ENCODE measurements at regions not wholly inside any gene's neighbourhood (a gene's known extent, or its start where the extent isn't known, plus 50 kb on each side); places are given as distances from the start of the nearest gene placed in this dataset.

- H3K9ac ChIP-seq (ENCODE audit: low read length in 3 of 3) = no peak overlapping the region
- H3K27ac ChIP-seq (ENCODE audit: low read depth in 2 of 2, low read length in 2 of 2) = no peak overlapping the region
- no peaks in the 10 kb centered on the region for H3K36me3 ChIP-seq (ENCODE audit: control insufficient read depth in 2 of 3, insufficient read depth in 3 of 3, low read length in 3 of 3)
- H3K9me3 ChIP-seq (ENCODE audit: control insufficient read depth in 2 of 3, insufficient read depth in 1 of 3, low read length in 3 of 3) = no peaks in the 10 kb centered on the region
- H3K4me1 ChIP-seq (ENCODE audit: control insufficient read depth in 2 of 3, insufficient read depth in 2 of 3, low read depth in 1 of 3, low read length in 3 of 3) = no peaks in the 10 kb centered on the region
- no peaks in the 10 kb centered on the region for H3K27me3 ChIP-seq (ENCODE audit: control insufficient read depth, insufficient read depth, low read length)
- TF ChIP-seq, protein P1, sequence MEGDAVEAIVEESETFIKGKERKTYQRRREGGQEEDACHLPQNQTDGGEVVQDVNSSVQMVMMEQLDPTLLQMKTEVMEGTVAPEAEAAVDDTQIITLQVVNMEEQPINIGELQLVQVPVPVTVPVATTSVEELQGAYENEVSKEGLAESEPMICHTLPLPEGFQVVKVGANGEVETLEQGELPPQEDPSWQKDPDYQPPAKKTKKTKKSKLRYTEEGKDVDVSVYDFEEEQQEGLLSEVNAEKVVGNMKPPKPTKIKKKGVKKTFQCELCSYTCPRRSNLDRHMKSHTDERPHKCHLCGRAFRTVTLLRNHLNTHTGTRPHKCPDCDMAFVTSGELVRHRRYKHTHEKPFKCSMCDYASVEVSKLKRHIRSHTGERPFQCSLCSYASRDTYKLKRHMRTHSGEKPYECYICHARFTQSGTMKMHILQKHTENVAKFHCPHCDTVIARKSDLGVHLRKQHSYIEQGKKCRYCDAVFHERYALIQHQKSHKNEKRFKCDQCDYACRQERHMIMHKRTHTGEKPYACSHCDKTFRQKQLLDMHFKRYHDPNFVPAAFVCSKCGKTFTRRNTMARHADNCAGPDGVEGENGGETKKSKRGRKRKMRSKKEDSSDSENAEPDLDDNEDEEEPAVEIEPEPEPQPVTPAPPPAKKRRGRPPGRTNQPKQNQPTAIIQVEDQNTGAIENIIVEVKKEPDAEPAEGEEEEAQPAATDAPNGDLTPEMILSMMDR (IDR thresholded peaks at IDR 0.05; ENCODE audit: borderline replicate concordance, extremely low read depth, insufficient read depth) = no peak
- H3K4me3 ChIP-seq (ENCODE audit: low read length in 3 of 3) = no peak overlapping the region
- intact Hi-C loops (cut with DNase I) = no loop called here
- DNase-seq = no peak
- no peak for FAIRE-seq
Measured at GRCh38 chr14:51333299-51333698, 93.3 kb downstream of the TMX1 start.

- Histone ChIP-seq H3K4me1 (ENCODE audit: control insufficient read depth in 2 of 3, insufficient read depth in 2 of 3, low read depth in 1 of 3, low read length in 3 of 3) (no peaks in the 10 kb centered on the region), H3K27ac (ENCODE audit: low read depth in 2 of 2, low read length in 2 of 2) (no peak overlapping the region), H3K9ac (ENCODE audit: low read length in 3 of 3) (no peak overlapping the region), H3K27me3 (ENCODE audit: control insufficient read depth, insufficient read depth, low read length) (no peaks in the 10 kb centered on the region), H3K36me3 (ENCODE audit: control insufficient read depth in 2 of 3, insufficient read depth in 3 of 3, low read length in 3 of 3) (no peaks in the 10 kb centered on the region), H3K9me3 (ENCODE audit: control insufficient read depth in 2 of 3, insufficient read depth in 1 of 3, low read length in 3 of 3) (no peaks in the 10 kb centered on the region), H3K4me3 (ENCODE audit: low read length in 3 of 3) (no peak overlapping the region)
- FAIRE-seq = no peak
- DNase-seq = no peak
- intact Hi-C loops (cut with DNase I) = no loop called here
- TF ChIP-seq, protein P1 (IDR thresholded peaks at IDR 0.05; ENCODE audit: borderline replicate concordance, extremely low read depth, insufficient read depth) = no peak
Measured at GRCh38 chr14:51333901-51334521, 94.0 kb downstream of the TMX1 start.

GRCh38 chr14:51334566-51334965 is 94.5 kb downstream of the TMX1 start:
- Histone ChIP-seq H3K9ac (ENCODE audit: low read length in 3 of 3) (no peak overlapping the region), H3K27me3 (ENCODE audit: control insufficient read depth, insufficient read depth, low read length) (no peaks in the 10 kb centered on the region), H3K4me1 (ENCODE audit: control insufficient read depth in 2 of 3, insufficient read depth in 2 of 3, low read depth in 1 of 3, low read length in 3 of 3) (no peaks in the 10 kb centered on the region), H3K27ac (ENCODE audit: low read depth in 2 of 2, low read length in 2 of 2) (no peak overlapping the region), H3K36me3 (ENCODE audit: control insufficient read depth in 2 of 3, insufficient read depth in 3 of 3, low read length in 3 of 3) (no peaks in the 10 kb centered on the region), H3K9me3 (ENCODE audit: control insufficient read depth in 2 of 3, insufficient read depth in 1 of 3, low read length in 3 of 3) (no peaks in the 10 kb centered on the region), H3K4me3 (ENCODE audit: low read length in 3 of 3) (no peak overlapping the region)
- TF ChIP-seq, protein P1 (IDR thresholded peaks at IDR 0.05; ENCODE audit: borderline replicate concordance, extremely low read depth, insufficient read depth) = no peak
- FAIRE-seq (no peak), DNase-seq (no peak)
- intact Hi-C loops (cut with DNase I) = no loop called here

DNA sequence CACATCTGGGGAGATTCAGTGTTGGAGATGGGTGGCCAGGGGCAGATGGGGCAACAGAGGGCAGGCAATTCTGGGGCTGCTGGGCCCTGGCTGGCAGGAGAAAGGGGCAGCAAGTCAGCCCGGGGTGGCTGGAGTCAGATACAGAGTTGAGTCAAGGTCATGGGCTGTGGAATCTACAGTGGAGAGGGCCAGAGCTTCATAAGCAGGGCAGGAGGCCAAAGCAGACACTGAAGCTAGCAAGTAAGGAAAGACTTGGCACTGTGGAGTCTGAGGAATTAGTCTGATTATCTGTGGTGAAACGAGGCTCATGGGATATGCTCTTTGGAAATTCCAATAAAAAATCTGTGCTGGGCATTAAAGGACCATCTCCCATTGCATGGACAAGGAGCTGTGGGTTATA is 95.5 kb downstream of the TMX1 start:
- DNase-seq = peak in 1 of 5 donors; percentile 80

More for the DNA sequence above, 95.5 kb downstream of the TMX1 start:
- intact Hi-C loops (cut with DNase I) = no loop called here
- Histone ChIP-seq H3K27ac (ENCODE audit: low read depth in 2 of 2, low read length in 2 of 2) (no peak overlapping the region), H3K4me1 (ENCODE audit: control insufficient read depth in 2 of 3, insufficient read depth in 2 of 3, low read depth in 1 of 3, low read length in 3 of 3) (no peaks in the 10 kb centered on the region), H3K9ac (ENCODE audit: low read length in 3 of 3) (no peak overlapping the region), H3K4me3 (ENCODE audit: low read length in 3 of 3) (no peak overlapping the region), H3K9me3 (ENCODE audit: control insufficient read depth in 2 of 3, insufficient read depth in 1 of 3, low read length in 3 of 3) (no peaks in the 10 kb centered on the region), H3K36me3 (ENCODE audit: control insufficient read depth in 2 of 3, insufficient read depth in 3 of 3, low read length in 3 of 3) (no peaks in the 10 kb centered on the region), H3K27me3 (ENCODE audit: control insufficient read depth, insufficient read depth, low read length) (no peaks in the 10 kb centered on the region)
- FAIRE-seq = no peak
- TF ChIP-seq, protein P1 (IDR thresholded peaks at IDR 0.05; ENCODE audit: borderline replicate concordance, extremely low read depth, insufficient read depth) = no peak

Measured in kidney (tissue), 13 donors.